A673 (cell line): ENCODE measurements at regions not wholly inside any gene's neighbourhood (a gene's known extent, or its start where the extent isn't known, plus 50 kb on each side); places are given as distances from the start of the nearest gene placed in this dataset.

Source experiments
- BruUV-seq: library from RNA; stranded (reverse); fragments of 400-500 nt; replicated peaks from 2 replicates; lab custom pipeline; 2021; lab: Mats Ljungman, UMichigan
- CTCF ChIA-PET: fragments of 300-600 bp; sonication (Branson Sonifier 250); formaldehyde crosslinking; loops from one replicate; lab custom pipeline; 2022; ENCODE audit warnings: antibody characterized with exemption; lab: Charles Lee
- POLR2A ChIA-PET: fragments of 300-600 bp; sonication (Branson Sonifier 250); formaldehyde crosslinking; loops from one replicate; lab custom pipeline; 2022; ENCODE audit warnings: antibody characterized with exemption; ENCODE audit not compliant: low non-redundant PET; lab: Charles Lee
- DNase-seq: peaks from one replicate; pipeline ENCODE4 v3.0.0-alpha.2; 2015; ENCODE audit warnings: low spot score
- H3K27ac ChIP-seq: fragments of 200-600 bp; sonication (generic); 2 replicates; pipeline ENCODE4 v1.5.1; 2016; ENCODE audit warnings: mixed run types, low read depth, mild to moderate bottlenecking, mixed read lengths, antibody characterized with exemption, low read length; ENCODE audit not compliant: poor library complexity, severe bottlenecking
- H3K27me3 ChIP-seq: fragments of 200-600 bp; sonication (generic); replicated peaks from 2 replicates; pipeline ENCODE4 v1.6.1; 2017; ENCODE audit warnings: mixed run types, low read depth, mild to moderate bottlenecking, mixed read lengths, antibody characterized with exemption, low read length; ENCODE audit not compliant: insufficient read depth, poor library complexity
- H3K36me3 ChIP-seq: fragments of 200-600 bp; sonication (generic); 2 replicates; pipeline ENCODE4 v1.6.1; 2016; ENCODE audit warnings: mixed run types, mild to moderate bottlenecking, mixed read lengths, antibody characterized with exemption, low read length; ENCODE audit not compliant: insufficient read depth, poor library complexity, severe bottlenecking
- H3K4me1 ChIP-seq: fragments of 200-600 bp; sonication (generic); 2 replicates; pipeline ENCODE4 v1.6.1; 2017; ENCODE audit warnings: mixed run types, mild to moderate bottlenecking, mixed read lengths, antibody characterized with exemption, low read length; ENCODE audit not compliant: insufficient read depth, poor library complexity, severe bottlenecking
- H3K4me3 ChIP-seq: fragments of 200-600 bp; sonication (generic); 2 replicates; pipeline ENCODE4 v1.5.1; 2016; ENCODE audit warnings: low read depth, mixed run types, mild to moderate bottlenecking, mixed read lengths, low read length; ENCODE audit not compliant: poor library complexity, severe bottlenecking
- H3K9me3 ChIP-seq: fragments of 200-600 bp; sonication (generic); 2 replicates; pipeline ENCODE4 v1.6.1; 2016; ENCODE audit warnings: mixed run types, low read depth, mild to moderate bottlenecking, mixed read lengths, antibody characterized with exemption, low read length; ENCODE audit not compliant: poor library complexity, severe bottlenecking
- EZH2 ChIP-seq: fragments of 200-600 bp; sonication (generic); IDR thresholded peaks from 2 replicates; pipeline ENCODE4 v1.6.1; 2017; ENCODE audit warnings: borderline replicate concordance, low read depth, mild to moderate bottlenecking, mixed read lengths, antibody characterized with exemption, low read length; ENCODE audit not compliant: poor library complexity, severe bottlenecking
- intact Hi-C: fragments of 100-400 bp; cut with micrococcal nuclease; formaldehyde crosslinking; loops from one replicate; pipeline ENCODE4 v1.10.0; 2022; ENCODE audit not compliant: unreplicated experiment
- TF ChIP-seq, protein P1 (sequence below): fragments of 300-800, 200-600 bp; sonication (generic); conservative IDR thresholded peaks from 2 replicates; pipeline ENCODE4 v1.5.1; 2017; ENCODE audit warnings: low read depth, mild to moderate bottlenecking, antibody characterized with exemption, low read length, moderate library complexity, mixed read lengths

DNA sequence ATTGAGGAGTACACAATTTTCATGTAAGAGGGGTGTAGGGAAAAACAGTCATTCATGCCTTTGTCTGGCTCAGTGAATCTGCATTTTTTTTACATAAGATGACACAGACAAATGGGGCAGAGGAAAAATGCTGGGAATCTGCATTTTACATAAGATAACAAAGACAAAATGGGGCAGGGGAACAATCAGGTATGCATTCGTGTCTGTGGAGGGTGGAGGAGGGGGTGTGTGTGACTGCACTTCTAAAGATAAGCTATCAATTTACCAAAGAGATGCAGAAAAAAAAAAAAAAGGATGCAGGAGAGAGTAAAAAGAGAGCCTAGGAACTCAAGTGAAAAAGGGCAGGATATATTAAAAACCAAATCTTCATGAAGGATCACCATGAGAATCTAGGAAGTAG is 637.4 kb downstream of the ZNF674 start:
- POLR2A ChIA-PET, result no interaction called here
- Histone ChIP-seq H3K9me3 (no peaks in the 10 kb centered on the region), H3K4me3 (no peak overlapping the region), H3K27me3 (no peaks in the 10 kb centered on the region), H3K27ac (no peak overlapping the region), H3K4me1 (peaks cover 27% of the 10 kb centered on the region), H3K36me3 (no peaks in the 10 kb centered on the region)
- CTCF ChIA-PET, result no interaction called here
- intact Hi-C loops, result no loop called here
- BruUV-seq, result no TSS peak
- DNase-seq, result no peak
- TF ChIP-seq, protein P1, sequence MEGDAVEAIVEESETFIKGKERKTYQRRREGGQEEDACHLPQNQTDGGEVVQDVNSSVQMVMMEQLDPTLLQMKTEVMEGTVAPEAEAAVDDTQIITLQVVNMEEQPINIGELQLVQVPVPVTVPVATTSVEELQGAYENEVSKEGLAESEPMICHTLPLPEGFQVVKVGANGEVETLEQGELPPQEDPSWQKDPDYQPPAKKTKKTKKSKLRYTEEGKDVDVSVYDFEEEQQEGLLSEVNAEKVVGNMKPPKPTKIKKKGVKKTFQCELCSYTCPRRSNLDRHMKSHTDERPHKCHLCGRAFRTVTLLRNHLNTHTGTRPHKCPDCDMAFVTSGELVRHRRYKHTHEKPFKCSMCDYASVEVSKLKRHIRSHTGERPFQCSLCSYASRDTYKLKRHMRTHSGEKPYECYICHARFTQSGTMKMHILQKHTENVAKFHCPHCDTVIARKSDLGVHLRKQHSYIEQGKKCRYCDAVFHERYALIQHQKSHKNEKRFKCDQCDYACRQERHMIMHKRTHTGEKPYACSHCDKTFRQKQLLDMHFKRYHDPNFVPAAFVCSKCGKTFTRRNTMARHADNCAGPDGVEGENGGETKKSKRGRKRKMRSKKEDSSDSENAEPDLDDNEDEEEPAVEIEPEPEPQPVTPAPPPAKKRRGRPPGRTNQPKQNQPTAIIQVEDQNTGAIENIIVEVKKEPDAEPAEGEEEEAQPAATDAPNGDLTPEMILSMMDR, result no peak
- TF ChIP-seq EZH2, result no peak

DNA sequence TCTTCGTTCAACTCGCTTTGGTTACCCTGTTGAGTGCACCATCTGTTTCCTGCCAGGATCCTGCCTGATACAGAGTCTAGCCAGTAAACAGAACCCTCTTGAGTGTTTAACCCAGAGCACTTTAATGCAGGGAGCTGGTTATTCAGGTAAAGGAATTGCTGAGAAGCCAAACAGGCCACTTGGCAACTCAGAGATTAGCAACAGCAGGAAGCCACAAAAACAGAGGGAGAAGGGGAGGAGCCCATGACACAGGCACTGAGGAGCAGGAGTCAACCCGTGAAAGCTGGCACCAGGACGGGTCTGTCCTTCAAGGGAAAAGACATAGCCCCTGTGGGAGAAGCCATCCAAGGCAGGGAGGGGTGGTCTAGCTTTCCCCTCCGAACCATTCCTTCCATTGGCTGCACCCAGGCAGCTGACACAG is 641.4 kb downstream of the ZNF674 start:
- no peaks in the 10 kb centered on the region for H3K9me3 ChIP-seq
- H3K4me1 ChIP-seq, result peaks cover 17% of the 10 kb centered on the region
- BruUV-seq, result no TSS peak
- no peak for DNase-seq
- TF ChIP-seq EZH2, result no peak
- TF ChIP-seq, protein P1, result no peak
- intact Hi-C loops, result no loop called here
- H3K36me3 ChIP-seq, result no peaks in the 10 kb centered on the region
- H3K27ac ChIP-seq, result no peak overlapping the region
- ChIA-PET POLR2A (no interaction called here), CTCF (no interaction called here)
- no peak overlapping the region for H3K4me3 ChIP-seq
- no peaks in the 10 kb centered on the region for H3K27me3 ChIP-seq

DNA sequence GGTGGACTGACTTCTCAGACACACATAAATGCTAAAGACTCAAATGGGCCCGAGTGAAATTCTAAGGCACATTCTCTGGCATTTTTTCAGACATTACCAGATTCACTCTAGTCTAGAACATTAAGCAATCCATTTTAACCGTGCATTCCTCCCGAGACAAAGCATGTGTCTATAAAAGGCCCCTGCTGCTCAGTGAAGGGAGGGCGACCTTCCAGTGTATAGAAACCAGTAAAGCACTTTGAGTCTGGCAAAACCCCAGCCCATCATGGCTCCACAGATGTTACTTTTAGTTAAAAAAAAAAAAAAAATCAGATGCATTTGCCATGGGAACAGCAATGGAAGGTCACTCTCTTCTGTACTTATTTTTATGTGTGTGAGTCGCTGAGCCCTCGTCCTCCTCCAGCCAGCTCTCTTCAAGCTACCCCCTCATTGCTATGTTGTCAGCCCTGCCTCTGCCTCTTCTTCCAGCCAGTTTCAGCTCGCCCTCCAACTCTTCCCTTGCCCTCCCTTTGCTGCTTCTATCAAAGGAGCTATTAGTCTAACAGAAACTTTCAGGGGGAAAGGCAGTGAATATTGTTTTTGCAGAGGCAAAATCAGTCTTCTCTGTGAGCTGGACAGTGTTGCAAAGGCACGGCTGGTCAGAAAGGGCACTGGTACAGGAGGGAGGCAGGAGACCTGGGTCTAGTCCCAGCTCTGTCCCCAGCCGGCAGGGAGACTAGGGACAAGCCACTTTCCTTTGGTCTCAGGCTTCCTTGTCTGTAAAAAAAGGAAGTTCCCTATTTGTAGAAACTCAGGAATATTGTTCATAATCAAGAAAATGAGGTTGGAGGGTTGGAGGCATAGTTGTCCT is 644.2 kb downstream of the ZNF674 start:
- peak; percentile 91 for DNase-seq
- Histone ChIP-seq H3K9me3 (no peaks in the 10 kb centered on the region), H3K36me3 (no peaks in the 10 kb centered on the region), H3K4me3 (no peak overlapping the region), H3K27me3 (no peaks in the 10 kb centered on the region), H3K4me1 (peaks cover 17% of the 10 kb centered on the region), H3K27ac (no peak overlapping the region)
- ChIA-PET POLR2A (no interaction called here), CTCF (interaction anchor here (0.5 kb wide), 1 partner anchor 11 kb away, joined by 3 read pairs; no protein-coding TSS in a partner anchor)
- no peak for TF ChIP-seq EZH2
- TF ChIP-seq, protein P1, result no peak
- no TSS peak for BruUV-seq
- intact Hi-C loops, result no loop called here
